Thyroid gland (tissue), 4 donors: ENCODE measurements at regions not wholly inside any gene's neighbourhood (a gene's known extent, or its start where the extent isn't known, plus 50 kb on each side); places are given as distances from the start of the nearest gene placed in this dataset.

Experiments used
- POLR2A ChIP-seq, 2 donors: fragments of 450-650 bp; IDR thresholded peaks; one replicate each; pipeline ENCODE4 v1.6.1; 2017; ENCODE audit warnings: antibody characterized with exemption in 2 of 2, mild to moderate bottlenecking in 2 of 2, moderate library complexity in 1 of 2
- TF ChIP-seq, protein P1 (sequence below), 6 experiments: fragments of 200-600 bp in 3 of 6; fragments of 450-650 bp in 3 of 6; sonication (generic) in 3 of 6; IDR thresholded peaks; one replicate each; pipeline ENCODE4 v1.5.1; 2016 to 2019; ENCODE audit warnings: antibody characterized with exemption in 6 of 6, mild to moderate bottlenecking in 2 of 6, inconsistent platforms in 1 of 6, moderate library complexity in 1 of 6

DNA sequence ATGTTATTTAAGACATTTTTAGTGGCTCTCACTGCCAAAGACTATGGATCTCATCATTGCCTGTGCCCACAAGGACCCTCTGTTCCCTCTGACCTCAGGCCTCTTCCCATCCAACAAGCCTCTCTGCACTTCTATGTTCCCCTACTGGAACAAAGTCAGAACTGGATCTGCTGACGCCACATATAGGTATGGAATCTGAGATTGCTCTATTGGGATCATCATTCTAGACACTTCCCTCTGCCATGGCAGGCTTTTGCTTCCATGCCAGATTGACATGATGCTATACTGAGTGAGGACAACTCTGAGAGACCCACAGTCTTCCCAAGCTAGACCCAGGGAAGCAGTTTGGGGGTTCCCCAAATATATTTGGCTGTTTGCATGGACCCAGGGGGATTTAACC lies 76.0 kb upstream of the ZNF648 start:
- TF ChIP-seq, protein P1, sequence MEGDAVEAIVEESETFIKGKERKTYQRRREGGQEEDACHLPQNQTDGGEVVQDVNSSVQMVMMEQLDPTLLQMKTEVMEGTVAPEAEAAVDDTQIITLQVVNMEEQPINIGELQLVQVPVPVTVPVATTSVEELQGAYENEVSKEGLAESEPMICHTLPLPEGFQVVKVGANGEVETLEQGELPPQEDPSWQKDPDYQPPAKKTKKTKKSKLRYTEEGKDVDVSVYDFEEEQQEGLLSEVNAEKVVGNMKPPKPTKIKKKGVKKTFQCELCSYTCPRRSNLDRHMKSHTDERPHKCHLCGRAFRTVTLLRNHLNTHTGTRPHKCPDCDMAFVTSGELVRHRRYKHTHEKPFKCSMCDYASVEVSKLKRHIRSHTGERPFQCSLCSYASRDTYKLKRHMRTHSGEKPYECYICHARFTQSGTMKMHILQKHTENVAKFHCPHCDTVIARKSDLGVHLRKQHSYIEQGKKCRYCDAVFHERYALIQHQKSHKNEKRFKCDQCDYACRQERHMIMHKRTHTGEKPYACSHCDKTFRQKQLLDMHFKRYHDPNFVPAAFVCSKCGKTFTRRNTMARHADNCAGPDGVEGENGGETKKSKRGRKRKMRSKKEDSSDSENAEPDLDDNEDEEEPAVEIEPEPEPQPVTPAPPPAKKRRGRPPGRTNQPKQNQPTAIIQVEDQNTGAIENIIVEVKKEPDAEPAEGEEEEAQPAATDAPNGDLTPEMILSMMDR (IDR thresholded peaks at IDR 0.05): no peak
- no peak for TF ChIP-seq POLR2A (IDR thresholded peaks at IDR 0.05)
